ENCODE measurements at regions not wholly inside any gene's neighbourhood (a gene's known extent, or its start where the extent isn't known, plus 50 kb on each side); places are given as distances from the start of the nearest gene placed in this dataset.

DNA sequence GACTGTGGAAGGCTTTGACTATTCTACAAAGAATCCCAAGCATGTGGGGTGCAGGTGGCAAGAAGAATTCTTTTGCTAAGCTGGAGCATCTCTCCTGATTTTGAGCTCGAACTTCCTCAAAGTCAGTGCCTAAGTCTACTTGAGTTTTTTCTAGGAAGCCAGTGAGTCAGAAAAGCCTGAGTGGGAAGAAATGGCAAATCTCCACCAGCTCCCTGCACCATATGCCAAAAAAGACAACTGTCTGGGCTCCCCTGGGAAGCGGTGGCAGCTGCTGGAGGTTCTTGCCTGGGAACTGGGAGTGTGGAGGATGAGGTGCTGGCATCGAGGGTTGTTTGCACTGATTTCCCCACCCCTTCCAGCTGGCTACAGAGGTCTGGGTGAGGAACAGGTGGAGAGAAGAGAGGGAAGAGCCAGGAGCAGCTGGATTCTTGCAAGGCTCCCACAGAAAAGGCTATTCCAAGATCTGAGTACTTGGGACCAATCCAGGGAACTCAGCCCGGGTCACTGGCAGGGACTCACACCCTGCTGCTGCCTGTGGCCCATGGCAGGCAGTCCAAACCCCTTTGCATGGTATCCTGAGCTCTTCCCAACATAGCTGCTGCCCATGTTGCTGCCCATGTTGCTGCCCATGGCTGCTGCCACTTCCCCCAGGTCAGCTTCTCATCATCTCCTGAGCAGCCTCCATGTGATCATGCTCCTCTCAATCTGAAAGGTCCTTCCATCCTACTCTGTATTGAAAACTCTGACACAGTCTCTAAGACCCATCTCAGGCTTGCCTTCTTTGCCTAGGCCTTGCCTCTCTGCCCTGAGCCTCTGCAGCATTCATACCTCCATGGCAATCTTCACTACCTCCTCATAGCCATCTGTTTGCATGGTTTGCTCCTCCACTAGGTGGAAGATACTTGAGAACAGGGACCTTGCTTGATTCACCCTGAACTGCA is 128.3 kb upstream of the SPATS2L start:
- WGBS, 5 donors: 36 to 86% (median 51%) methylated on average over 3 to 4 of the region's 4 CpGs
- no peak overlapping the region for H3K27ac ChIP-seq
- TF ChIP-seq, protein P1, sequence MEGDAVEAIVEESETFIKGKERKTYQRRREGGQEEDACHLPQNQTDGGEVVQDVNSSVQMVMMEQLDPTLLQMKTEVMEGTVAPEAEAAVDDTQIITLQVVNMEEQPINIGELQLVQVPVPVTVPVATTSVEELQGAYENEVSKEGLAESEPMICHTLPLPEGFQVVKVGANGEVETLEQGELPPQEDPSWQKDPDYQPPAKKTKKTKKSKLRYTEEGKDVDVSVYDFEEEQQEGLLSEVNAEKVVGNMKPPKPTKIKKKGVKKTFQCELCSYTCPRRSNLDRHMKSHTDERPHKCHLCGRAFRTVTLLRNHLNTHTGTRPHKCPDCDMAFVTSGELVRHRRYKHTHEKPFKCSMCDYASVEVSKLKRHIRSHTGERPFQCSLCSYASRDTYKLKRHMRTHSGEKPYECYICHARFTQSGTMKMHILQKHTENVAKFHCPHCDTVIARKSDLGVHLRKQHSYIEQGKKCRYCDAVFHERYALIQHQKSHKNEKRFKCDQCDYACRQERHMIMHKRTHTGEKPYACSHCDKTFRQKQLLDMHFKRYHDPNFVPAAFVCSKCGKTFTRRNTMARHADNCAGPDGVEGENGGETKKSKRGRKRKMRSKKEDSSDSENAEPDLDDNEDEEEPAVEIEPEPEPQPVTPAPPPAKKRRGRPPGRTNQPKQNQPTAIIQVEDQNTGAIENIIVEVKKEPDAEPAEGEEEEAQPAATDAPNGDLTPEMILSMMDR (IDR thresholded peaks at IDR 0.05 in 8 of 11, conservative IDR thresholded peaks at IDR 0.05 in 3 of 11): no peak
- TF ChIP-seq POLR2AphosphoS5 (IDR thresholded peaks at IDR 0.05): no peak
- TF ChIP-seq POLR2A (IDR thresholded peaks at IDR 0.05): no peak
- peaks cover 0 to 32% (median 0%) of the 10 kb centered on the region in 7 donors for H3K27me3 ChIP-seq (replicated peaks in 1 of 7)
- H3K4me1 ChIP-seq: no peaks in the 10 kb centered on the region
- H3K4me3 ChIP-seq: no peak overlapping the region
- peaks cover 0 to 7% (median 0%) of the 10 kb centered on the region in 8 donors for H3K9me3 ChIP-seq
- H3K36me3 ChIP-seq: no peaks in the 10 kb centered on the region
- intact Hi-C loops (cut with DNase I; ENCODE audit: low total_unique reads): no loop called here
- DNase-seq: no peak

DNA sequence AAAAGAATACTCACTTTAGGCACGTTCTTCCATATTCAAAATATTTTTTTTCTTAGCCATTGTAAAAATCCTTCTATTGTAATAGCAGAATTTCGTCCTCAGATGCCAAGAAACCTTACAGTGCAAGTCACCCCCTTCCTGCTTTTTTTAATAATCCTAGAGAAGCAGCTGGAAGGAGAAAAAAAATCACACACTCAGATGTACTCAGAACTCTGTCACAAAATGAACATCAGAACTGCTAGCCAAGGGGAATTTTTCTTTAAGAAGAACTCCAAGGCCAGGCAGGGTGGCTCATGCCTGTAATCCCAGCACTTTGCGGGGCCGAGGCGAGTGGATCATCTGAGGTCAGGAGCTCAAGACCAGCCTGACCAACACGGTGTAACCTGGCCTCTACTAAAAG is 127.3 kb upstream of the SPATS2L start:
- H3K27me3 ChIP-seq (replicated peaks in 1 of 7): peaks cover 0 to 32% (median 0%) of the 10 kb centered on the region in 7 donors
- TF ChIP-seq, protein P1 (IDR thresholded peaks at IDR 0.05 in 8 of 11, conservative IDR thresholded peaks at IDR 0.05 in 3 of 11): no peak
- TF ChIP-seq POLR2AphosphoS5 (IDR thresholded peaks at IDR 0.05) (no peak), POLR2A (IDR thresholded peaks at IDR 0.05) (no peak)
- no peaks in the 10 kb centered on the region for H3K36me3 ChIP-seq
- 55 to 74% (median 69%) methylated on average over 6 of the region's 6 CpGs for WGBS, 5 donors
- H3K4me3 ChIP-seq: no peak overlapping the region
- intact Hi-C loops (cut with DNase I; ENCODE audit: low total_unique reads): no loop called here
- H3K27ac ChIP-seq: no peak overlapping the region
- no peak for DNase-seq
- H3K9me3 ChIP-seq: peaks cover 0 to 7% (median 0%) of the 10 kb centered on the region in 8 donors
- H3K4me1 ChIP-seq: no peaks in the 10 kb centered on the region

- Histone ChIP-seq H3K27me3 (replicated peaks in 1 of 7) (peaks cover 0 to 45% (median 0%) of the 10 kb centered on the region in 7 donors), H3K4me1 (no peaks in the 10 kb centered on the region), H3K4me3 (no peak overlapping the region), H3K27ac (no peak overlapping the region), H3K36me3 (no peaks in the 10 kb centered on the region), H3K9me3 (no peaks in the 10 kb centered on the region)
- 75 to 94% (median 84%) methylated on average over 3 of the region's 3 CpGs for WGBS, 5 donors
- TF ChIP-seq POLR2AphosphoS5 (IDR thresholded peaks at IDR 0.05): no peak
- TF ChIP-seq POLR2A (IDR thresholded peaks at IDR 0.05): no peak
- TF ChIP-seq, protein P1 (IDR thresholded peaks at IDR 0.05 in 8 of 11, conservative IDR thresholded peaks at IDR 0.05 in 3 of 11): no peak
- intact Hi-C loops (cut with DNase I; ENCODE audit: low total_unique reads): no loop called here
- DNase-seq: no peak
Observed at GRCh38 chr2:200180943-200181342, 125.5 kb upstream of the SPATS2L start.

DNA sequence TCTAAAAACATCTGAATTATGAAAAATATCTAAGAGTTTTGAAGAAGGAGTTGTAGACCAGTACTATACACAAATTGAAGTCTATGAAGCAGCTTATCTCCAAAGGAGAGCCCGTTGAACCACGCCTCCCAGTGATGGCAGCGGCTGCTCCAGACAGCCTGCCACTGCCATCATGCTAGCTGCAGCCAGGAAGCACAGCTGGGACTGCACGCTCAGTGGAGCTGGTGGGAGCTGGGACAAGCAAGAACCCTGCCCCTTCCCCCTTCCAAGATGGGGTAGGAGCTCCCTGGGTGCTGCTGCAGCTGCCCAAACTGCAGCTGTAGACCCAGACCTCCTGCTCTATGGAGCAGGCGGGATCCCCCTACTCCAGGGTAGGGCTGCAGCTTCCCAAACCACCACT is 124.7 kb upstream of the SPATS2L start:
- intact Hi-C loops (cut with DNase I; ENCODE audit: low total_unique reads): no loop called here
- 78 to 94% (median 88%) methylated on average over 5 of the region's 5 CpGs for WGBS, 5 donors
- Histone ChIP-seq H3K36me3 (no peaks in the 10 kb centered on the region), H3K27me3 (replicated peaks in 1 of 7) (peaks cover 0 to 45% (median 0%) of the 10 kb centered on the region in 7 donors), H3K4me1 (no peaks in the 10 kb centered on the region), H3K27ac (no peak overlapping the region), H3K4me3 (no peak overlapping the region), H3K9me3 (no peaks in the 10 kb centered on the region)
- TF ChIP-seq POLR2A (IDR thresholded peaks at IDR 0.05) (no peak), POLR2AphosphoS5 (IDR thresholded peaks at IDR 0.05) (no peak)
- TF ChIP-seq, protein P1 (IDR thresholded peaks at IDR 0.05 in 8 of 11, conservative IDR thresholded peaks at IDR 0.05 in 3 of 11): no peak
- DNase-seq: no peak

Data from spleen (tissue), 11 donors.